ENCODE measurements at regions not wholly inside any gene's neighbourhood (a gene's known extent, or its start where the extent isn't known, plus 50 kb on each side); places are given as distances from the start of the nearest gene placed in this dataset.

DNA sequence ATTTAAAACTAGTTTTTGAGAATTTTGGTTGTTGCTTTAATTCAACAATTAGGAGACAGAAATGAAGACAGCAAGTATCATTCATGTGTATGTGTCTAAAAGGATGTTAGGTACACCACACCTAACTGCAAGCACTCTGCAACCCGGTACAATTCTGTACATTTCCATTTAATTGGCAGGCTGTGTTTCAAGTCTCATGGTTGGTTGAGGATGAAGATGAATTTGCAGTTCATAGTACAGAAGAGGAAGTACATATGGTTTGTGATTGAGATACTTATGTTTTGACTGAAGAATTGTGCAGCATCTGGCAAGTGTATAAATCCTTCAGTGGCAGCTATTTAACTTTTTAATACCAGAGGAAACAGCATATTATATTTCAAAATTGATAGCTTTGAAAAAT, 628.7 kb upstream of the ZNF608 start:
- no peak for DNase-seq (ENCODE audit: low read depth)
- no peak overlapping the region for H3K4me3 ChIP-seq (ENCODE audit: low read length)
- TF ChIP-seq CTCF (conservative IDR thresholded peaks at IDR 0.05; ENCODE audit: low read length): no peak

GRCh38 chr5:125376059-125376641, 629.7 kb upstream of the ZNF608 start:
- H3K4me3 ChIP-seq (ENCODE audit: low read length): no peak overlapping the region
- TF ChIP-seq CTCF (conservative IDR thresholded peaks at IDR 0.05; ENCODE audit: low read length): no peak
- DNase-seq (ENCODE audit: low read depth): peak; percentile 30

- TF ChIP-seq CTCF (conservative IDR thresholded peaks at IDR 0.05; ENCODE audit: low read length): no peak
Observed at GRCh38 chr5:125377141-125377540, 630.7 kb upstream of the ZNF608 start.

GRCh38 chr5:125381290-125381689, 634.9 kb upstream of the ZNF608 start:
- no peak for DNase-seq (ENCODE audit: low read depth)
- TF ChIP-seq CTCF (conservative IDR thresholded peaks at IDR 0.05; ENCODE audit: low read length): no peak

More at GRCh38 chr5:125377141-125377540, 630.7 kb upstream of the ZNF608 start:
- DNase-seq (ENCODE audit: low read depth): no peak
- no peak overlapping the region for H3K4me3 ChIP-seq (ENCODE audit: low read length)

GRCh38 chr5:125384071-125384470, 637.6 kb upstream of the ZNF608 start:
- no peak overlapping the region for H3K4me3 ChIP-seq (ENCODE audit: low read length)
- no peak for DNase-seq (ENCODE audit: low read depth)
- TF ChIP-seq CTCF (conservative IDR thresholded peaks at IDR 0.05; ENCODE audit: low read length): no peak

More at GRCh38 chr5:125381290-125381689, 634.9 kb upstream of the ZNF608 start:
- no peak overlapping the region for H3K4me3 ChIP-seq (ENCODE audit: low read length)

DNA sequence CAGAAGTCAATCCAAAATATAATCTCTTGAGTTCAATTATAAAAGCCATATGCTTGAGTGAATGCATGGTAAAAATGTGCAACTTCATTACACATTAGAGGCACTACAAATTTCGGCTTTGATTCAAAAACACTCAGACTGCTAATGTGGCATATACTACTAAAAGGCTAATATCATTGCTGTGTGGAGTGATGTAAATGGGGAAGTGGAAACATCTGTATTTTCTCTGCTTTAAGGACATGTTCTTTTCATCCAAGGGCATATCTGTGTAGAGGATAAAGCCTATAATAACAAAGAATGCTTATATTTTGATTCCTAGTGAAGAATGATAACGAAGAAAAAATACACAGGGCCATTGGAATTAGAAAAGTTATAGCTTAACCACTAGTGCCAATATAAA, 643.9 kb upstream of the ZNF608 start:
- no peak for DNase-seq (ENCODE audit: low read depth)
- no peak overlapping the region for H3K4me3 ChIP-seq (ENCODE audit: low read length)
- TF ChIP-seq CTCF (conservative IDR thresholded peaks at IDR 0.05; ENCODE audit: low read length): no peak

DNA sequence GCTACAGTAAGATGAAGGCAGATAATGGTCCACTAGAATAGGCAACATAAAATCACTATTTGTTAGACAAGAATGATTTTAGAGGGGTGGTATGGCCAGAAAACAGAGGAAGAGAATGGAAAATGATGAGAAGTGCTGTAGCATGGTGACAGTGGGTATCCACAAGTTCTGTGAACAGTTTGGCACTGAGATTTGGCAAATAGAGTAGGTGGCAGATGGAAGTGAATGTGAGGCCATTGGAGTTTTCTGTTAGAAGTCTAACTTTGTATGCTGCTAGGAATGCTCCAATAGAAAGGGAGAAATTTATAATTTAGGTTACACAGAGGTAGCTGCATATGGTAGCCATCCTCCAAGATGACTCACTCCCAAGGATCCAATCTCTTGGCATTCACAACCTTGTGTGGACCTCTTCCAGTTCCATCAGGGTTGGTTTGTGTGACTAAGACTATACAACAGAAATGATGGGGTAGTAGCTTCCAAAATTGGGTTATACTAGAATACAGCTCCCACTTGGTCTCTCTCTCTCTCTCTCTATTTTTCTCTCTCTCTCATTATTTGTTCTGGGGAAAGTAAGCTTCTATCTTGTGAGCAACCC, 646.9 kb upstream of the ZNF608 start:
- no peak for DNase-seq (ENCODE audit: low read depth)
- no peak overlapping the region for H3K4me3 ChIP-seq (ENCODE audit: low read length)
- TF ChIP-seq CTCF (conservative IDR thresholded peaks at IDR 0.05; ENCODE audit: low read length): no peak
